Activated CD8-positive, alpha-beta memory T cell treated with anti-CD3 and anti-CD28 coated beads for 4 hours (primary cell): ENCODE measurements at regions not wholly inside any gene's neighbourhood (a gene's known extent, or its start where the extent isn't known, plus 50 kb on each side); places are given as distances from the start of the nearest gene placed in this dataset.
"Not testable (repeated sequence)": the region's sequence is repeated elsewhere in the genome, so short reads cannot be mapped to it uniquely, and the experiment has no call there.

ENCODE experiments used
- DNase-seq, 2 donors: peaks; one replicate each; pipeline ENCODE4 v3.0.0-alpha.2; 2020; ENCODE audit warnings: low read depth in 2 of 2

GRCh38 chr1:5686925-5687706, 305.1 kb downstream of the NPHP4 start:
- DNase-seq: no peak

GRCh38 chr1:5686195-5686594, 306.0 kb downstream of the NPHP4 start:
- DNase-seq: no peak

GRCh38 chr1:5685446-5686040, 306.7 kb downstream of the NPHP4 start:
- DNase-seq: no peak

- no peak for DNase-seq
Observed at GRCh38 chr1:5684791-5685190, 307.4 kb downstream of the NPHP4 start.

GRCh38 chr1:5683446-5683845, 308.8 kb downstream of the NPHP4 start:
- DNase-seq: no peak

- no peak for DNase-seq
Observed at GRCh38 chr1:5682626-5683225, 309.5 kb downstream of the NPHP4 start.

GRCh38 chr1:5681654-5682053, 310.6 kb downstream of the NPHP4 start:
- no peak for DNase-seq

GRCh38 chr1:5680600-5680999, 311.6 kb downstream of the NPHP4 start:
- DNase-seq: no peak

- DNase-seq: no peak
Observed at GRCh38 chr1:5678759-5679158, 313.5 kb downstream of the NPHP4 start.

GRCh38 chr1:5672355-5672754, 319.9 kb downstream of the NPHP4 start:
- DNase-seq: not testable (repeated sequence)

GRCh38 chr1:5670590-5671350, 321.5 kb downstream of the NPHP4 start:
- no peak for DNase-seq

GRCh38 chr1:5667513-5668325, 324.5 kb downstream of the NPHP4 start:
- no peak for DNase-seq

GRCh38 chr1:5664906-5665875, 327.0 kb downstream of the NPHP4 start:
- DNase-seq: no peak

GRCh38 chr1:5664081-5664768, 328.0 kb downstream of the NPHP4 start:
- no peak for DNase-seq

- no peak for DNase-seq
Observed at GRCh38 chr1:5662744-5663126, 329.5 kb downstream of the NPHP4 start.

GRCh38 chr1:5662086-5662743, 330.0 kb downstream of the NPHP4 start:
- DNase-seq: no peak

- DNase-seq: no peak
Observed at GRCh38 chr1:5661196-5662085, 330.8 kb downstream of the NPHP4 start.
